WERI-Rb-1 (cell line): ENCODE measurements at regions not wholly inside any gene's neighbourhood (a gene's known extent, or its start where the extent isn't known, plus 50 kb on each side); places are given as distances from the start of the nearest gene placed in this dataset.

Source experiments
- DNase-seq: peaks from one replicate; pipeline ENCODE4 v3.0.0-alpha.2; 2020
- H3K27ac ChIP-seq: fragments of 250-450 bp; sonication (Bioruptor Pico); 2 replicates; pipeline ENCODE4 v1.5.1; 2020; ENCODE audit warnings: mild to moderate bottlenecking, moderate library complexity
- H3K27me3 ChIP-seq: fragments of 250-450 bp; sonication (Bioruptor Pico); 2 replicates; pipeline ENCODE4 v1.5.1; 2021; ENCODE audit warnings: mild to moderate bottlenecking, low read depth, moderate library complexity; ENCODE audit not compliant: insufficient read depth, severe bottlenecking
- H3K36me3 ChIP-seq: fragments of 250-450 bp; sonication (Bioruptor Pico); 2 replicates; pipeline ENCODE4 v1.5.1; 2020; ENCODE audit warnings: mild to moderate bottlenecking, moderate library complexity
- H3K4me3 ChIP-seq: 2 replicates; pipeline ENCODE4 v1.5.1; 2011; ENCODE audit warnings: low read depth, mild to moderate bottlenecking, control low read depth, low read length
- H3K9me3 ChIP-seq: fragments of 250-450 bp; sonication (Bioruptor Pico); 2 replicates; pipeline ENCODE4 v1.5.1; 2021; ENCODE audit warnings: mild to moderate bottlenecking, moderate library complexity; ENCODE audit not compliant: severe bottlenecking
- TF ChIP-seq, protein P1 (sequence below): IDR thresholded peaks from 2 replicates; pipeline ENCODE4 v1.5.1; 2011; ENCODE audit warnings: low read depth, mild to moderate bottlenecking, control low read depth, inconsistent platforms, low read length

DNA sequence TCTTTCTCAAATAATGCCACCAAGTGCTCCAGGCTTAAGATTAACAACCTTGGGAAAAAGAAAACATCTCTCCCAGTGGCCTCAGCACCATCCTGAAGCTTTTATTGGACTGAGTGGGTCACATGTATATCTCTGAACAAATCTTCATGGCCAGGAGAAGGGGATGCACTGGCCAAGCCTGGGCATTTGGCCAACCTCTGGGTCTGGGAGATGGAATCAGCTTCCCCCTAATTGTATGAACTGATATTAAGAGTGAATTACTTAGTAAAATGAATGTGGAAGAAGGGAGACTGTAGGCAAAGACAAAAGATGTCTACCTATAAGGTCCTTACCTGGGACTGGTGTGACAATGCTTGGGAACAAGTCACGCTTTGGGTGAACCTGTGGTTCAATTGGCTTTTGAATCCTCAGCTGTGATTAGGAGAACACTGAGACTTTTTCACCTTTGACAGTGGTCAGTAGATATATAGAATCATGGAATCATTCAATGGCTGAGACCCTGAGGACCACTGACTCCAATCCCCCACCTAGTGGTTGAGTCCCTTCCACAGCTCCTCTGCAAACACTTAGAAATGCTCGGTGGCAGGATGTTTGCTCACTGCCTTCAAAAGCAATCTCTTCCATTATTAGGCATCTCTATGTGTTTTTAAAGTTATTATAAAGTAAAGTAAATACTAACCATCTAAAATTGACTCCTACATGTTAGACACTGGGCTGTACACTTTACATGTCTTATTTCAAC, 102.6 kb upstream of the ATP1A1 start:
- Histone ChIP-seq H3K27ac (no peak overlapping the region), H3K9me3 (no peaks in the 10 kb centered on the region), H3K36me3 (no peaks in the 10 kb centered on the region), H3K27me3 (no peaks in the 10 kb centered on the region), H3K4me3 (no peak overlapping the region)
- DNase-seq, result no peak
- TF ChIP-seq, protein P1, sequence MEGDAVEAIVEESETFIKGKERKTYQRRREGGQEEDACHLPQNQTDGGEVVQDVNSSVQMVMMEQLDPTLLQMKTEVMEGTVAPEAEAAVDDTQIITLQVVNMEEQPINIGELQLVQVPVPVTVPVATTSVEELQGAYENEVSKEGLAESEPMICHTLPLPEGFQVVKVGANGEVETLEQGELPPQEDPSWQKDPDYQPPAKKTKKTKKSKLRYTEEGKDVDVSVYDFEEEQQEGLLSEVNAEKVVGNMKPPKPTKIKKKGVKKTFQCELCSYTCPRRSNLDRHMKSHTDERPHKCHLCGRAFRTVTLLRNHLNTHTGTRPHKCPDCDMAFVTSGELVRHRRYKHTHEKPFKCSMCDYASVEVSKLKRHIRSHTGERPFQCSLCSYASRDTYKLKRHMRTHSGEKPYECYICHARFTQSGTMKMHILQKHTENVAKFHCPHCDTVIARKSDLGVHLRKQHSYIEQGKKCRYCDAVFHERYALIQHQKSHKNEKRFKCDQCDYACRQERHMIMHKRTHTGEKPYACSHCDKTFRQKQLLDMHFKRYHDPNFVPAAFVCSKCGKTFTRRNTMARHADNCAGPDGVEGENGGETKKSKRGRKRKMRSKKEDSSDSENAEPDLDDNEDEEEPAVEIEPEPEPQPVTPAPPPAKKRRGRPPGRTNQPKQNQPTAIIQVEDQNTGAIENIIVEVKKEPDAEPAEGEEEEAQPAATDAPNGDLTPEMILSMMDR, result 0 out of 2 replicates have a peak, but pooled peaks have one; percentile 19

GRCh38 chr1:116273042-116273783, 99.8 kb upstream of the ATP1A1 start:
- TF ChIP-seq, protein P1, result no peak
- Histone ChIP-seq H3K36me3 (no peaks in the 10 kb centered on the region), H3K9me3 (no peaks in the 10 kb centered on the region), H3K27ac (peak overlapping the region; percentile 57), H3K4me3 (no peak overlapping the region), H3K27me3 (no peaks in the 10 kb centered on the region)
- DNase-seq, result peak; percentile 88

DNA sequence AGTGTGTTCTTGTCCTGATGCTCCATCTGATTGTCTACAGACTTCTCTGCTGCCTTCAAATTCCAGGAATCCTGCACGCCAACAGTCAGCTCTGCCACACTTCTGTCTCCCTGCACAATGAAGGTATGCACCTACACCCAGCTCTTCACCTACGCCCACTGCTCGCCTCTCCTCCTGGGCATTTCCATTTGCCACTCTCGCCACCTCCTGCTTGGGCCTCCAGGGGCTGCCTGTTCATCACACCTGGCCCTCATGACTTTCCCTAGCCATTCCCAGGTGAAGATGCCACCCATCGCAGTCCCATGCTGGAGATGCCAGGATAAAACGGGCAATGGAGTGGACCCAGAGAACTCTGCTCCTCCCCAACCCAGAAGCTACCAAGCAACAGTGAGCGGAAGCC, 96.5 kb upstream of the ATP1A1 start:
- peaks cover 9% of the 10 kb centered on the region for H3K9me3 ChIP-seq
- no peaks in the 10 kb centered on the region for H3K27me3 ChIP-seq
- no peaks in the 10 kb centered on the region for H3K36me3 ChIP-seq
- TF ChIP-seq, protein P1, result no peak
- no peak overlapping the region for H3K4me3 ChIP-seq
- DNase-seq, result no peak
- H3K27ac ChIP-seq, result no peak overlapping the region

- Histone ChIP-seq H3K27ac (no peak overlapping the region), H3K9me3 (peaks cover 12% of the 10 kb centered on the region), H3K36me3 (no peaks in the 10 kb centered on the region), H3K4me3 (no peak overlapping the region), H3K27me3 (no peaks in the 10 kb centered on the region)
- no peak for DNase-seq
- TF ChIP-seq, protein P1, result no peak
These were observed 95.1 kb upstream of the ATP1A1 start for GRCh38 chr1:116277840-116278540.

GRCh38 chr1:116278541-116278866, 94.5 kb upstream of the ATP1A1 start:
- H3K36me3 ChIP-seq, result no peaks in the 10 kb centered on the region
- TF ChIP-seq, protein P1, result no peak
- no peaks in the 10 kb centered on the region for H3K27me3 ChIP-seq
- H3K4me3 ChIP-seq, result no peak overlapping the region
- H3K27ac ChIP-seq, result no peak overlapping the region
- peaks cover 12% of the 10 kb centered on the region for H3K9me3 ChIP-seq
- no peak for DNase-seq
